DOHH2 (cell line): ENCODE measurements at regions not wholly inside any gene's neighbourhood (a gene's known extent, or its start where the extent isn't known, plus 50 kb on each side); places are given as distances from the start of the nearest gene placed in this dataset.
A peak's percentile ranks its signal among the peaks of the same experiment; 100 is the strongest.

ENCODE experiments used
- H3F3A ChIP-seq: fragments of 200-600 bp; sonication (generic), shearing (Covaris generic); 2 replicates; pipeline ENCODE4 v1.6.0; 2016; ENCODE audit warnings: antibody characterized with exemption, mild to moderate bottlenecking; ENCODE audit not compliant: control insufficient read depth, insufficient read depth
- H3K27ac ChIP-seq: fragments of 200-600 bp; sonication (generic); 2 replicates; pipeline ENCODE4 v1.5.1; 2014; ENCODE audit warnings: low read depth, mild to moderate bottlenecking, low read length, moderate library complexity
- H3K27me3 ChIP-seq: fragments of 200-600 bp; sonication (generic); 2 replicates; pipeline ENCODE4 v1.6.1; 2014; ENCODE audit warnings: mild to moderate bottlenecking, low read length, mixed read lengths; ENCODE audit not compliant: control insufficient read depth
- H3K36me3 ChIP-seq: fragments of 200-600 bp; sonication (generic); 2 replicates; pipeline ENCODE4 v1.6.1; 2014; ENCODE audit warnings: mild to moderate bottlenecking, low read length, moderate library complexity, mixed read lengths; ENCODE audit not compliant: control insufficient read depth
- H3K4me1 ChIP-seq: fragments of 200-600 bp; sonication (generic); 2 replicates; pipeline ENCODE4 v1.6.1; 2014; ENCODE audit warnings: mild to moderate bottlenecking, low read length, mixed read lengths; ENCODE audit not compliant: control insufficient read depth
- H3K4me2 ChIP-seq: fragments of 200-600 bp; sonication (generic); 2 replicates; pipeline ENCODE4 v1.6.0; 2014; ENCODE audit warnings: mild to moderate bottlenecking, low read length, moderate library complexity
- H3K4me3 ChIP-seq: fragments of 200-600 bp; sonication (generic); 2 replicates; pipeline ENCODE4 v1.5.1; 2014; ENCODE audit warnings: mild to moderate bottlenecking, low read length, mixed read lengths
- H3K79me2 ChIP-seq: fragments of 200-600 bp; sonication (generic); 2 replicates; pipeline ENCODE4 v1.6.1; 2014; ENCODE audit warnings: mild to moderate bottlenecking, low read length, mixed read lengths; ENCODE audit not compliant: control insufficient read depth
- H3K9me2 ChIP-seq: fragments of 200-600 bp; sonication (generic); replicated peaks from 2 replicates; pipeline ENCODE4 v1.6.1; 2014; ENCODE audit warnings: mild to moderate bottlenecking, low read length, mixed read lengths; ENCODE audit not compliant: control insufficient read depth
- H3K9me3 ChIP-seq: fragments of 200-600 bp; sonication (generic); 2 replicates; pipeline ENCODE4 v1.6.1; 2014; ENCODE audit warnings: antibody characterized with exemption, low read length, mixed read lengths; ENCODE audit not compliant: control insufficient read depth, insufficient read depth
- H4K20me1 ChIP-seq: fragments of 200-600 bp; sonication (generic); 2 replicates; pipeline ENCODE4 v1.6.0; 2014; ENCODE audit warnings: low read depth, mild to moderate bottlenecking, antibody characterized with exemption, low read length, moderate library complexity; ENCODE audit not compliant: control insufficient read depth, insufficient read depth
- EZH2phosphoT487 ChIP-seq: fragments of 200-600 bp; sonication (generic); IDR thresholded peaks from 2 replicates; pipeline ENCODE4 v1.6.1; 2017; ENCODE audit warnings: borderline replicate concordance, mild to moderate bottlenecking, antibody characterized with exemption, low read length, moderate library complexity, mixed read lengths
- TF ChIP-seq, protein P1 (sequence below): fragments of 200-600 bp; sonication (generic); IDR thresholded peaks from one replicate; pipeline ENCODE4 v1.5.1; 2014; ENCODE audit warnings: antibody characterized with exemption, mild to moderate bottlenecking, low read depth, low read length; ENCODE audit not compliant: poor library complexity, severe bottlenecking

DNA sequence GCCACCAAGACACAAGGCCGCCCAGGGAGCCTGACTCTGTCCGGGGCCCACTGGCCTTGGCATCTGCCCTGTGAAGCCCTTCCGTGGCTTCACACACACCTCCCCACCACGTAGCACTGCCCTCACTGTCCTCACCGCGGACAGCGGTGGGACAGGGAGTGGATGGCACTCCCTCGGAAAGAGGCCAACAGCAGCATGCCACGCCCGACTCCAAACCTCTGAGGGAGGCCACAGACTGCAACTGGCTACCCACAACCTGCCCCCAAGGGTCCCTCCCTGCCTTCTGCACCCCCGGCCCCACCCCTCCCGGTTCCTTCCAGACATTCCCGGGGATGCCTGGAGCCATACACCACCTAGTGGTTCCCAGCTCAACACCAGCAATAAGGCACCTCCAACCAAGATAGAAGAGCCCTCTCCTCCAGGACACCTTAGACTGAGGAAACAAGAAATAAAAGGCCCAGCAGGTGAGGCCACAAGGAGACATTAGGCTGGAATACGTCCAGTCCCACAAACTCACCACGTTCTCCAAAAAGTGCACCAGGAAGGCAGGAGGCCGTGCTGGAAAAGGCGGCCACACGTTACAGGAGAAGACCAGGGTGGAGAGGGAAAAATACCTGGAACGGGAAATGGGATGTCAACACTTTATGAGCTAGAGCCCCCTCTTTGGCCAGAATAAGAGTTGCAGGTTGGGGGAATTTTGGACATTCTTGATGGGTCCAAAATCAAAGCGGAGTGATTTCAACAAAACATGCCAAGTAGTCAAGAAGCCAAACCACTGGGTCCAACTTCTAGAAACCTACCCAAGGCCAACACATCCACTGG is 310.0 kb downstream of the SOX9 start:
- H3K4me3 ChIP-seq: no peak overlapping the region
- H3K4me2 ChIP-seq: no peak overlapping the region
- TF ChIP-seq EZH2phosphoT487: no peak
- TF ChIP-seq, protein P1, sequence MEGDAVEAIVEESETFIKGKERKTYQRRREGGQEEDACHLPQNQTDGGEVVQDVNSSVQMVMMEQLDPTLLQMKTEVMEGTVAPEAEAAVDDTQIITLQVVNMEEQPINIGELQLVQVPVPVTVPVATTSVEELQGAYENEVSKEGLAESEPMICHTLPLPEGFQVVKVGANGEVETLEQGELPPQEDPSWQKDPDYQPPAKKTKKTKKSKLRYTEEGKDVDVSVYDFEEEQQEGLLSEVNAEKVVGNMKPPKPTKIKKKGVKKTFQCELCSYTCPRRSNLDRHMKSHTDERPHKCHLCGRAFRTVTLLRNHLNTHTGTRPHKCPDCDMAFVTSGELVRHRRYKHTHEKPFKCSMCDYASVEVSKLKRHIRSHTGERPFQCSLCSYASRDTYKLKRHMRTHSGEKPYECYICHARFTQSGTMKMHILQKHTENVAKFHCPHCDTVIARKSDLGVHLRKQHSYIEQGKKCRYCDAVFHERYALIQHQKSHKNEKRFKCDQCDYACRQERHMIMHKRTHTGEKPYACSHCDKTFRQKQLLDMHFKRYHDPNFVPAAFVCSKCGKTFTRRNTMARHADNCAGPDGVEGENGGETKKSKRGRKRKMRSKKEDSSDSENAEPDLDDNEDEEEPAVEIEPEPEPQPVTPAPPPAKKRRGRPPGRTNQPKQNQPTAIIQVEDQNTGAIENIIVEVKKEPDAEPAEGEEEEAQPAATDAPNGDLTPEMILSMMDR: peak; percentile 43
- no peaks in the 10 kb centered on the region for H3K9me2 ChIP-seq
- no peaks in the 10 kb centered on the region for H3K79me2 ChIP-seq
- H3F3A ChIP-seq: no peaks in the 10 kb centered on the region
- no peaks in the 10 kb centered on the region for H3K36me3 ChIP-seq
- H3K27ac ChIP-seq: no peak overlapping the region
- no peaks in the 10 kb centered on the region for H3K4me1 ChIP-seq
- no peaks in the 10 kb centered on the region for H3K27me3 ChIP-seq
- no peaks in the 10 kb centered on the region for H4K20me1 ChIP-seq
- no peaks in the 10 kb centered on the region for H3K9me3 ChIP-seq

DNA sequence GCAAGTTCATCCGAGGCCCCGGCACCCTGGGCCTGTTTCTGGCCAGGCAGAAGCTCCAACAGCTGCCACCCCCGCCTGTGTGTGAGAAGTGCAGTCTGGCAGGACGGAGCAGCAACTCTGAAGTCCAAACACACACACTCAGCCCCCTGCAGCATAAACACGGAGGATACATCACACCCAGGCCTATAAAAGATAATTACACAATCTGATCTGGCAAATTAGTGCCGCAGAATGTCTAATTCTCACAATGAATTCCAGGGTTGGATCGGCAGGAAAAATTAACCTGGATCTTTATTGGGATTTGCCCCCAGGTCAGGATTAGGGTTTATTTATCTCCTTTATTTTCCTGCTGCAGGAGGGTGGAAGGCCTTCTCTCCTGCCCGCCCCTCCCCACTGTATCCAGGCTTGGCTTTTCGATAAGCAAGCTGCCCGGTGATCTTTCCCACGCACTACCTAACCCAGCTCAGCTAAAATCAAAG is 311.4 kb downstream of the SOX9 start:
- TF ChIP-seq EZH2phosphoT487: no peak
- TF ChIP-seq, protein P1: no peak
- Histone ChIP-seq H3K4me3 (no peak overlapping the region), H3K4me1 (no peaks in the 10 kb centered on the region), H3K27ac (no peak overlapping the region), H3K9me2 (no peaks in the 10 kb centered on the region), H3K79me2 (no peaks in the 10 kb centered on the region), H3K4me2 (no peak overlapping the region), H3K36me3 (no peaks in the 10 kb centered on the region), H3K27me3 (no peaks in the 10 kb centered on the region), H4K20me1 (no peaks in the 10 kb centered on the region), H3F3A (no peaks in the 10 kb centered on the region), H3K9me3 (no peaks in the 10 kb centered on the region)

DNA sequence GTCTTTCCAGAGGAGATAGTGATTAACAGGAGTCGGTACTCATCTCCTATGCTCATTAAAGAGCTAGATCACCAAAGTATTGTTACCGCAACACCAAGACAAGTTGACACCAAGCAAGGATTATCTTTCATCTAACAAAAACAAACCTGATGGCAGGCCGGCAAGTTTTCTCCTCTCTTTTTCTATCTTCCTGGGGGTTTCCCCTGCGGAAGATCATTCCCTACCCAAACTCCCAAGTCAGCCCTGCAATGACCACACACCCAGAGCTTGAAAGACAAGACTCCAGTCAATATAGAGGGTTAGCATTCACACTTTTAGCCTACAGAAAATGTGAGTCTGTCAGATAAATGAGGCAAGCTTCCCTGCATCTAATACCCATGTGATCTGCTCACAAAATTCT is 312.1 kb downstream of the SOX9 start:
- no peaks in the 10 kb centered on the region for H3K27me3 ChIP-seq
- H3K79me2 ChIP-seq: no peaks in the 10 kb centered on the region
- no peaks in the 10 kb centered on the region for H3F3A ChIP-seq
- H4K20me1 ChIP-seq: no peaks in the 10 kb centered on the region
- no peaks in the 10 kb centered on the region for H3K9me2 ChIP-seq
- no peak overlapping the region for H3K4me3 ChIP-seq
- H3K27ac ChIP-seq: no peak overlapping the region
- H3K9me3 ChIP-seq: no peaks in the 10 kb centered on the region
- H3K36me3 ChIP-seq: no peaks in the 10 kb centered on the region
- no peaks in the 10 kb centered on the region for H3K4me1 ChIP-seq
- TF ChIP-seq EZH2phosphoT487: no peak
- TF ChIP-seq, protein P1: no peak
- no peak overlapping the region for H3K4me2 ChIP-seq
